ENCODE measurements at regions not wholly inside any gene's neighbourhood (a gene's known extent, or its start where the extent isn't known, plus 50 kb on each side); places are given as distances from the start of the nearest gene placed in this dataset.

DNA sequence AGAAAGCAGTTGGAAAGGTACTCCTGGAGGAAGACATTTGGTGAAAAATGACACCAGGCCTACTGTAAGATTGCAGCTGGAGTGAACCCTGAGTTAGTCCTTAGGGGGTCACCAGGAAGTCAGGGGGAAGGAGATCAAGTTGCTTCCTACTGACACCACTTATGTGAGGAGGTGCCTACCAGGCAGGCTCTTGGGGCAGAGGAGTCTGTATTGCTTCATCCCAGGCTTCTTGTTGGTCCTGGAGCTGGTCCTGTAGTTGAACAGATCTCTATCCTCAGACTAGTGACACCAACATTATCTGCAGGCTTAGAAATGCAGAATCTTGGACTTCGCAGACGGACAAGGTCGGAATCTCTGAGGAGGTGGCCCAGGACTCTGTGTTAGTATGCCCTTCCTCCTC, 116.0 kb upstream of the ARGLU1 start:
- Histone ChIP-seq H4K20me1 (replicated peaks; ENCODE audit: control insufficient read depth, insufficient read depth, low read length) (no peaks in the 10 kb centered on the region), H3K27me3 (ENCODE audit: control insufficient read depth in 2 of 2, insufficient read depth in 2 of 2, low read length in 2 of 2) (no peaks in the 10 kb centered on the region), H3K4me1 (replicated peaks in 1 of 2; ENCODE audit: control insufficient read depth in 2 of 2, insufficient read depth in 2 of 2, low read length in 2 of 2) (no peaks in the 10 kb centered on the region; a peak in 1 of 5 replicates), H3K36me3 (ENCODE audit: control insufficient read depth, insufficient read depth, low read length) (no peaks in the 10 kb centered on the region), H2AFZ (ENCODE audit: low read depth, low read length) (no peak overlapping the region), H3K9me3 (replicated peaks; ENCODE audit: control insufficient read depth, insufficient read depth, low read depth, low read length) (no peaks in the 10 kb centered on the region), H3K9ac (ENCODE audit: insufficient read depth in 1 of 2, low read depth in 2 of 2, low read length in 2 of 2) (no peak overlapping the region), H3K4me3 (no peak overlapping the region), H3K9me1 (ENCODE audit: control insufficient read depth, insufficient read depth, low read length) (no peaks in the 10 kb centered on the region), H3K4me2 (ENCODE audit: insufficient read depth, low read length) (no peak overlapping the region), H3K79me2 (ENCODE audit: control insufficient read depth, insufficient read depth, low read length) (no peaks in the 10 kb centered on the region), H3K27ac (ENCODE audit: extremely low read depth, low read depth, low read length) (no peak overlapping the region)
- ATAC-seq (no peak), DNase-seq (ENCODE audit: extremely low read depth in 1 of 4, low spot score in 3 of 4) (no peak), FAIRE-seq (no peak)
- WGBS (ENCODE audit: insufficient coverage, low coverage, missing lambda C conversion rate): 0% methylated on average over 3 of the region's 3 CpGs
- no TSS peak for BruUV-seq (replicated peaks)
- ChIA-PET POLR2A (no interaction called here), CTCF (ENCODE audit: low intra/inter-chr PET ratio) (no interaction called here)
- TF ChIP-seq, protein P1, sequence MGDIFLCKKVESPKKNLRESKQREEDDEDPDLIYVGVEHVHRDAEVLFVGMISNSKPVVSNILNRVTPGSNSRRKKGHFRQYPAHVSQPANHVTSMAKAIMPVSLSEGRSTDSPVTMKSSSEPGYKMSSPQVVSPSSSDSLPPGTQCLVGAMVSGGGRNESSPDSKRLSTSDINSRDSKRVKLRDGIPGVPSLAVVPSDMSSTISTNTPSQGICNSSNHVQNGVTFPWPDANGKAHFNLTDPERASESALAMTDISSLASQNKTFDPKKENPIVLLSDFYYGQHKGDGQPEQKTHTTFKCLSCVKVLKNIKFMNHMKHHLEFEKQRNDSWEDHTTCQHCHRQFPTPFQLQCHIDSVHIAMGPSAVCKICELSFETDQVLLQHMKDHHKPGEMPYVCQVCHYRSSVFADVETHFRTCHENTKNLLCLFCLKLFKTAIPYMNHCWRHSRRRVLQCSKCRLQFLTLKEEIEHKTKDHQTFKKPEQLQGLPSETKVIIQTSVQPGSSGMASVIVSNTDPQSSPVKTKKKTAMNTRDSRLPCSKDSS (IDR thresholded peaks at IDR 0.05; ENCODE audit: low read depth, partially characterized antibody): no peak
- TF ChIP-seq HNRNPUL1 (IDR thresholded peaks at IDR 0.05; ENCODE audit: low read length): no peak
- no peak for TF ChIP-seq ZNF217 (CRISPR knock-in tag; IDR thresholded peaks at IDR 0.05)
- TF ChIP-seq, protein P2, sequence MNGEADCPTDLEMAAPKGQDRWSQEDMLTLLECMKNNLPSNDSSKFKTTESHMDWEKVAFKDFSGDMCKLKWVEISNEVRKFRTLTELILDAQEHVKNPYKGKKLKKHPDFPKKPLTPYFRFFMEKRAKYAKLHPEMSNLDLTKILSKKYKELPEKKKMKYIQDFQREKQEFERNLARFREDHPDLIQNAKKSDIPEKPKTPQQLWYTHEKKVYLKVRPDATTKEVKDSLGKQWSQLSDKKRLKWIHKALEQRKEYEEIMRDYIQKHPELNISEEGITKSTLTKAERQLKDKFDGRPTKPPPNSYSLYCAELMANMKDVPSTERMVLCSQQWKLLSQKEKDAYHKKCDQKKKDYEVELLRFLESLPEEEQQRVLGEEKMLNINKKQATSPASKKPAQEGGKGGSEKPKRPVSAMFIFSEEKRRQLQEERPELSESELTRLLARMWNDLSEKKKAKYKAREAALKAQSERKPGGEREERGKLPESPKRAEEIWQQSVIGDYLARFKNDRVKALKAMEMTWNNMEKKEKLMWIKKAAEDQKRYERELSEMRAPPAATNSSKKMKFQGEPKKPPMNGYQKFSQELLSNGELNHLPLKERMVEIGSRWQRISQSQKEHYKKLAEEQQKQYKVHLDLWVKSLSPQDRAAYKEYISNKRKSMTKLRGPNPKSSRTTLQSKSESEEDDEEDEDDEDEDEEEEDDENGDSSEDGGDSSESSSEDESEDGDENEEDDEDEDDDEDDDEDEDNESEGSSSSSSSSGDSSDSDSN (IDR thresholded peaks at IDR 0.05; ENCODE audit: borderline replicate concordance in 1 of 2, low read depth in 2 of 2, low read length in 2 of 2): no peak
- TF ChIP-seq NRF1 (conservative IDR thresholded peaks at IDR 0.05 in 1 of 2, IDR thresholded peaks at IDR 0.05 in 1 of 2): no peak
- TF ChIP-seq ZNF23 (CRISPR knock-in tag; IDR thresholded peaks at IDR 0.05): no peak
- no peak for TF ChIP-seq CHCHD3 (CRISPR knock-in tag; IDR thresholded peaks at IDR 0.05)
- TF ChIP-seq, protein P3, sequence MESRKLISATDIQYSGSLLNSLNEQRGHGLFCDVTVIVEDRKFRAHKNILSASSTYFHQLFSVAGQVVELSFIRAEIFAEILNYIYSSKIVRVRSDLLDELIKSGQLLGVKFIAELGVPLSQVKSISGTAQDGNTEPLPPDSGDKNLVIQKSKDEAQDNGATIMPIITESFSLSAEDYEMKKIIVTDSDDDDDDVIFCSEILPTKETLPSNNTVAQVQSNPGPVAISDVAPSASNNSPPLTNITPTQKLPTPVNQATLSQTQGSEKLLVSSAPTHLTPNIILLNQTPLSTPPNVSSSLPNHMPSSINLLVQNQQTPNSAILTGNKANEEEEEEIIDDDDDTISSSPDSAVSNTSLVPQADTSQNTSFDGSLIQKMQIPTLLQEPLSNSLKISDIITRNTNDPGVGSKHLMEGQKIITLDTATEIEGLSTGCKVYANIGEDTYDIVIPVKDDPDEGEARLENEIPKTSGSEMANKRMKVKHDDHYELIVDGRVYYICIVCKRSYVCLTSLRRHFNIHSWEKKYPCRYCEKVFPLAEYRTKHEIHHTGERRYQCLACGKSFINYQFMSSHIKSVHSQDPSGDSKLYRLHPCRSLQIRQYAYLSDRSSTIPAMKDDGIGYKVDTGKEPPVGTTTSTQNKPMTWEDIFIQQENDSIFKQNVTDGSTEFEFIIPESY (CRISPR knock-in tag; IDR thresholded peaks at IDR 0.05): no peak
- TF ChIP-seq JUN (IDR thresholded peaks at IDR 0.05; ENCODE audit: borderline replicate concordance, low read depth, low read length): no peak
- no peak for TF ChIP-seq JUN (CRISPR knock-in tag; IDR thresholded peaks at IDR 0.05; ENCODE audit: borderline replicate concordance)
- no peak for TF ChIP-seq XRCC4 (IDR thresholded peaks at IDR 0.05; ENCODE audit: extremely low read depth, insufficient read depth, insufficient read length)
- TF ChIP-seq, protein P4, sequence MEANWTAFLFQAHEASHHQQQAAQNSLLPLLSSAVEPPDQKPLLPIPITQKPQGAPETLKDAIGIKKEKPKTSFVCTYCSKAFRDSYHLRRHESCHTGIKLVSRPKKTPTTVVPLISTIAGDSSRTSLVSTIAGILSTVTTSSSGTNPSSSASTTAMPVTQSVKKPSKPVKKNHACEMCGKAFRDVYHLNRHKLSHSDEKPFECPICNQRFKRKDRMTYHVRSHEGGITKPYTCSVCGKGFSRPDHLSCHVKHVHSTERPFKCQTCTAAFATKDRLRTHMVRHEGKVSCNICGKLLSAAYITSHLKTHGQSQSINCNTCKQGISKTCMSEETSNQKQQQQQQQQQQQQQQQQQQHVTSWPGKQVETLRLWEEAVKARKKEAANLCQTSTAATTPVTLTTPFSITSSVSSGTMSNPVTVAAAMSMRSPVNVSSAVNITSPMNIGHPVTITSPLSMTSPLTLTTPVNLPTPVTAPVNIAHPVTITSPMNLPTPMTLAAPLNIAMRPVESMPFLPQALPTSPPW (CRISPR knock-in tag; IDR thresholded peaks at IDR 0.05): no peak
- intact Hi-C loops (cut with micrococcal nuclease): no loop called here
- in situ Hi-C loops (cut with MboI): no loop called here

Data from K562 (cell line).